ENCODE measurements at regions not wholly inside any gene's neighbourhood (a gene's known extent, or its start where the extent isn't known, plus 50 kb on each side); places are given as distances from the start of the nearest gene placed in this dataset.

- no peak for DNase-seq
These were observed 282.6 kb downstream of the TPBG start for GRCh38 chr6:82646231-82646615.

GRCh38 chr6:82651845-82652335 is 288.3 kb downstream of the TPBG start:
- no peak for DNase-seq

GRCh38 chr6:82679232-82679631 is 315.6 kb downstream of the TPBG start:
- no peak for DNase-seq

- no peak for DNase-seq
These were observed 316.6 kb downstream of the TPBG start for GRCh38 chr6:82680192-82680591.

GRCh38 chr6:82681119-82681714 is 317.6 kb downstream of the TPBG start:
- DNase-seq = no peak

GRCh38 chr6:82686719-82687118 is 323.1 kb downstream of the TPBG start:
- no peak for DNase-seq

- no peak for DNase-seq
These were observed 324.2 kb downstream of the TPBG start for GRCh38 chr6:82687855-82688254.

GRCh38 chr6:82690283-82690682 is 326.7 kb downstream of the TPBG start:
- no peak for DNase-seq

- no peak for DNase-seq
These were observed 328.4 kb downstream of the TPBG start for GRCh38 chr6:82691997-82692396.

- DNase-seq = peak; percentile 22
These were observed 329.5 kb downstream of the TPBG start for GRCh38 chr6:82693094-82693493.

GRCh38 chr6:82701341-82701740 is 337.7 kb downstream of the TPBG start:
- no peak for DNase-seq

- no peak for DNase-seq
These were observed 339.0 kb downstream of the TPBG start for GRCh38 chr6:82702574-82702973.

- DNase-seq = no peak
These were observed 339.6 kb downstream of the TPBG start for GRCh38 chr6:82703230-82703629.

- no peak for DNase-seq
These were observed 340.4 kb downstream of the TPBG start for GRCh38 chr6:82704045-82704444.

- DNase-seq = no peak
These were observed 342.0 kb downstream of the TPBG start for GRCh38 chr6:82705579-82705978.

- no peak for DNase-seq
These were observed 347.6 kb downstream of the TPBG start for GRCh38 chr6:82711105-82711827.

GRCh38 chr6:82711971-82712370 is 348.4 kb downstream of the TPBG start:
- DNase-seq = no peak

- DNase-seq = no peak
These were observed 348.8 kb downstream of the TPBG start for GRCh38 chr6:82712389-82712788.

GRCh38 chr6:82712826-82713225 is 349.2 kb downstream of the TPBG start:
- no peak for DNase-seq

- no peak for DNase-seq
These were observed 344.6 kb downstream of the UBE3D start for GRCh38 chr6:82720992-82721391.

GRCh38 chr6:82735790-82736189 is 329.9 kb downstream of the UBE3D start:
- no peak for DNase-seq

GRCh38 chr6:82737965-82738364 is 327.7 kb downstream of the UBE3D start:
- no peak for DNase-seq

- DNase-seq = no peak
These were observed 326.9 kb downstream of the UBE3D start for GRCh38 chr6:82738773-82739172.

- DNase-seq = no peak
These were observed 326.3 kb downstream of the UBE3D start for GRCh38 chr6:82739303-82739702.

Measured in renal pelvis (tissue), 1 donor.